ENCODE measurements at regions not wholly inside any gene's neighbourhood (a gene's known extent, or its start where the extent isn't known, plus 50 kb on each side); places are given as distances from the start of the nearest gene placed in this dataset.

- no peak for TF ChIP-seq CREB1 (CRISPR knock-in tag; IDR thresholded peaks at IDR 0.05)
- no peak for TF ChIP-seq FOXJ3 (CRISPR knock-in tag; IDR thresholded peaks at IDR 0.05; ENCODE audit: borderline replicate concordance)
- TF ChIP-seq ZNF423 (CRISPR knock-in tag; IDR thresholded peaks at IDR 0.05), result no peak
- TF ChIP-seq ZBTB21 (CRISPR knock-in tag; IDR thresholded peaks at IDR 0.05; ENCODE audit: borderline replicate concordance), result no peak
- TF ChIP-seq MYBL2 (CRISPR knock-in tag; IDR thresholded peaks at IDR 0.05), result no peak
- TF ChIP-seq CTCF (IDR thresholded peaks at IDR 0.05), result no peak
Observed at GRCh38 chr4:128510850-128511249, 223.2 kb upstream of the PGRMC2 start.
